NB4 (cell line): ENCODE measurements at regions not wholly inside any gene's neighbourhood (a gene's known extent, or its start where the extent isn't known, plus 50 kb on each side); places are given as distances from the start of the nearest gene placed in this dataset.
A peak's percentile ranks its signal among the peaks of the same experiment; 100 is the strongest.

Experiments
- DNase-seq: peaks from one replicate; pipeline ENCODE4 v3.0.0; 2010; ENCODE audit warnings: low read depth
- H3K4me3 ChIP-seq: one replicate; pipeline ENCODE4 v1.5.1; 2011; ENCODE audit warnings: mild to moderate bottlenecking, low read depth, low read length, moderate library complexity
- CTCF ChIP-seq: IDR thresholded peaks from one replicate; pipeline ENCODE4 v1.5.1; 2012; ENCODE audit warnings: low read depth, low read length
- MAX ChIP-seq: IDR thresholded peaks from 2 replicates; pipeline ENCODE4 v1.6.1; 2011; ENCODE audit warnings: low read depth, low read length
- MYC ChIP-seq: IDR thresholded peaks from 2 replicates; pipeline ENCODE4 v1.6.1; 2011; ENCODE audit warnings: low read depth, low read length
- POLR2A ChIP-seq: IDR thresholded peaks from 2 replicates; pipeline ENCODE4 v1.6.1; 2011; ENCODE audit warnings: mild to moderate bottlenecking; ENCODE audit not compliant: insufficient read length; ENCODE audit errors: extremely low read depth

GRCh38 chr10:91006001-91006751 is 85.3 kb upstream of the ANKRD1 start:
- peak; percentile 69 for DNase-seq
- no peak overlapping the region for H3K4me3 ChIP-seq
- TF ChIP-seq MAX (no peak), CTCF (peak; percentile 85)

- TF ChIP-seq CTCF (no peak), POLR2A (no peak), MAX (no peak), MYC (no peak)
- DNase-seq = no peak
- no peak overlapping the region for H3K4me3 ChIP-seq
Measured at GRCh38 chr10:91006752-91007346, 86.0 kb upstream of the ANKRD1 start.

GRCh38 chr10:91007655-91008054 is 86.8 kb upstream of the ANKRD1 start:
- DNase-seq = no peak
- TF ChIP-seq CTCF (no peak), POLR2A (no peak), MYC (no peak), MAX (no peak)
- no peak overlapping the region for H3K4me3 ChIP-seq

GRCh38 chr10:91009121-91009520 is 88.2 kb upstream of the ANKRD1 start:
- no peak for TF ChIP-seq CTCF
- TF ChIP-seq MAX = no peak
- no peak for TF ChIP-seq MYC
- no peak for TF ChIP-seq POLR2A
- no peak overlapping the region for H3K4me3 ChIP-seq
- DNase-seq = no peak

GRCh38 chr10:91010952-91011351 is 90.1 kb upstream of the ANKRD1 start:
- no peak for TF ChIP-seq CTCF
- TF ChIP-seq MYC = no peak
- no peak for TF ChIP-seq MAX
- no peak for TF ChIP-seq POLR2A
- DNase-seq = no peak
- H3K4me3 ChIP-seq = no peak overlapping the region

- TF ChIP-seq MAX = no peak
- no peak for TF ChIP-seq CTCF
- TF ChIP-seq MYC = no peak
- TF ChIP-seq POLR2A = no peak
- DNase-seq = no peak
- H3K4me3 ChIP-seq = no peak overlapping the region
Measured at GRCh38 chr10:91012502-91012901, 91.6 kb upstream of the ANKRD1 start.
